Heart left ventricle (tissue), 13 donors: ENCODE measurements at regions not wholly inside any gene's neighbourhood (a gene's known extent, or its start where the extent isn't known, plus 50 kb on each side); places are given as distances from the start of the nearest gene placed in this dataset.

ENCODE experiments used
- CTCF ChIP-seq, 12 donors: fragments of 200-600 bp; sonication (generic) in 4 of 12; IDR thresholded peaks; one replicate each; pipeline versions ENCODE4 v1.5.0 to v1.8.0; 2018 to 2022; ENCODE audit warnings: antibody characterized with exemption in 12 of 12, mild to moderate bottlenecking in 5 of 12
- POLR2A ChIP-seq, 2 donors: fragments of 450-650 bp; IDR thresholded peaks; one replicate each; pipeline ENCODE4 v1.6.1; 2017; ENCODE audit warnings: antibody characterized with exemption in 2 of 2, mild to moderate bottlenecking in 2 of 2, moderate library complexity in 2 of 2
- donor health status: ischemic (EF 13 %, LVEDD 7.1; RV severe dilation, severe dysfunction).
- donor health status: DM: no; HTN: yes; CAD: no.
- donor health status: DM: no; HTN: no; CAD: no.
- donor health status: ischemic (EF 25% LVEDD 6.9; RV normal size, moderate dysfunction).
- donor health status: ischemic (EF 25% LVEDD 5.7; RV mildly dilated, moderate dysfunction).
- donor health status: ischemic (EF 35%, LVEDD 5.7; RV mildly dilated, moderate dysfunction).
- donor health status: nonischemic (EF 11% LVEDD 7.7; RV severe dilation, severe dysfunction).
- donor health status: DM: yes; HTN: yes; CAD: no.
- donor health status: PGD.
- donor health status: ischemic (EF 29% LVEDD 5.4; RV normal size, mild dysfunction).
- donor health status: nonischemic (EF 23%, LVEDD 6.1; RV moderate dilation, normal function).

GRCh38 chr7:53611043-53611442 is 575.6 kb downstream of the POM121L12 start:
- no peak for TF ChIP-seq POLR2A (IDR thresholded peaks at IDR 0.05)
- TF ChIP-seq CTCF (IDR thresholded peaks at IDR 0.05) = no peak
